ENCODE measurements at regions not wholly inside any gene's neighbourhood (a gene's known extent, or its start where the extent isn't known, plus 50 kb on each side); places are given as distances from the start of the nearest gene placed in this dataset.

DNA sequence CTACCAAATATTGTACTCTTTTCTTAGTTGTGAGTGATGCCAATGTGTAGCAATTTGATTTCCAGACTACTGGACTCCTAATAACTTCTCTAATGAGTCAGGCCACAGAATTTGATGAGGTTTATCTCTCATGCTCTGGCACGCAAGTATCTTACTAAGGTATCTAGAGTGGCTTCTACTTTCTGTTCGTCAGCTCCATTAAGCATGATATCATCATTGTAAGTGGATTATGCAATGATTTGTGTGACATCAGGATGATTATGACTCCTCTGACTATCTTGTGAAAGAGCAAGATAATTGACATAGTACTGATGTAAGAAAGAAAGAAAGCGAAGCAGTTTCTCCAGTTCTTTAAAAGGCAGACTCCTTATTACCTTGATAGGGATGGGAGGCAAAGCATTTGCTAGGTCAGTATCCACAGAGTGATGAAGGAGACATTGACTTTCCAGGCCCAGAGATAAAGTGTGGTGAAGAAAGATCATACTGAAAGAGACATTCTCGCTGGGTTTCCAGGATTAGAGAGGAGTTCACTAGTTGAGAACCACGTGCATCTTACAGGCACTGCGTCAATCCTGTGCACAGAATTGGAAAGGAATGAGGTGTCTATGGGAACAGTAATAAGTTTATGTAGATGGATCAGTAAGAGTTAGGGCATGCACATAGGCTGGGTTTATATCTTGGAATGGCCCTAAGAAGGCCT is 161.9 kb upstream of the STK26 start:
- no peak for TF ChIP-seq CTCF (IDR thresholded peaks at IDR 0.05)
- no peak for TF ChIP-seq POLR2A (IDR thresholded peaks at IDR 0.05)
